ENCODE measurements at regions not wholly inside any gene's neighbourhood (a gene's known extent, or its start where the extent isn't known, plus 50 kb on each side); places are given as distances from the start of the nearest gene placed in this dataset.

DNA sequence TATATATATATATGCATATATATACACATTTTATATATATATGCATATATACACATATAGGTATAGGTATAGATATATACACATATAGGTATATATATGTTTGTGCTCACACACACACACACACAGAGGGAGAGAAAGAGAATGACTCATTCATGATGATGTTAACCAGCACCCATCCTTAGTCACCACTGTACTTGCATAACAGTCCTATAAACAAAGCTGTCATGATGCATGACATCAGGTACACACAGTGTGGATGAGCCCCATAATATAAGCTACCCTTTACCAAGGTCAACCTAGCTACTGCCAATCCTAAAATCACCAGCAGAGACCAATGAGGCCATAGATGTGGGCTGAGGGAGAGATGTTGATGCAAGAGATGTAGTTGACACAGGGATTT, 1408.0 kb downstream of the RAPGEF2 start (continued):
- TF ChIP-seq, protein P1, sequence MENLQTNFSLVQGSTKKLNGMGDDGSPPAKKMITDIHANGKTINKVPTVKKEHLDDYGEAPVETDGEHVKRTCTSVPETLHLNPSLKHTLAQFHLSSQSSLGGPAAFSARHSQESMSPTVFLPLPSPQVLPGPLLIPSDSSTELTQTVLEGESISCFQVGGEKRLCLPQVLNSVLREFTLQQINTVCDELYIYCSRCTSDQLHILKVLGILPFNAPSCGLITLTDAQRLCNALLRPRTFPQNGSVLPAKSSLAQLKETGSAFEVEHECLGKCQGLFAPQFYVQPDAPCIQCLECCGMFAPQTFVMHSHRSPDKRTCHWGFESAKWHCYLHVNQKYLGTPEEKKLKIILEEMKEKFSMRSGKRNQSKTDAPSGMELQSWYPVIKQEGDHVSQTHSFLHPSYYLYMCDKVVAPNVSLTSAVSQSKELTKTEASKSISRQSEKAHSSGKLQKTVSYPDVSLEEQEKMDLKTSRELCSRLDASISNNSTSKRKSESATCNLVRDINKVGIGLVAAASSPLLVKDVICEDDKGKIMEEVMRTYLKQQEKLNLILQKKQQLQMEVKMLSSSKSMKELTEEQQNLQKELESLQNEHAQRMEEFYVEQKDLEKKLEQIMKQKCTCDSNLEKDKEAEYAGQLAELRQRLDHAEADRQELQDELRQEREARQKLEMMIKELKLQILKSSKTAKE (CRISPR knock-in tag; IDR thresholded peaks at IDR 0.05; ENCODE audit: borderline replicate concordance) = no peak
- TF ChIP-seq ZSCAN31 (CRISPR knock-in tag; IDR thresholded peaks at IDR 0.05; ENCODE audit: low read depth) = no peak
- no peak for TF ChIP-seq PHF8 (CRISPR knock-in tag; IDR thresholded peaks at IDR 0.05)
- TF ChIP-seq, protein P2, sequence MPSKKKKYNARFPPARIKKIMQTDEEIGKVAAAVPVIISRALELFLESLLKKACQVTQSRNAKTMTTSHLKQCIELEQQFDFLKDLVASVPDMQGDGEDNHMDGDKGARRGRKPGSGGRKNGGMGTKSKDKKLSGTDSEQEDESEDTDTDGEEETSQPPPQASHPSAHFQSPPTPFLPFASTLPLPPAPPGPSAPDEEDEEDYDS (CRISPR knock-in tag; IDR thresholded peaks at IDR 0.05) = no peak
- no peak for TF ChIP-seq SIX4 (CRISPR knock-in tag; IDR thresholded peaks at IDR 0.05)

DNA sequence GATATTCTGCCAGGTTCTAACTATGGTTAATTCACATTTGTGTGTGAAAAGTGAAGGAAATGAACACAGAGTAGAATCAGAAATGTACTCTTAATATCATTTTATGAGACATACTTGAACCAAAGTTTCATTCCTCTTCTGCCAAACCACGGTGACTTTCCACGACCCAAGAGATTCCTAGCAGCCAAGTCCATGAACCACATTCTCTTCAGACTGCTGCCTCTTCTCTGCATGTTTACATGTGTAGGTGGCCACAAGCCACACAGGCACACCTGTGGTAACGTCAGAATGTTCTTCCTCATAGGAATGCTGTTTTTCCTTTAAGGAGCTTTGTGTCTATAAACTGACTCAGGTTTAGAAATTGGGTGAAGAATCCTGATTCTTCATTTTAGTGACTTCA, 1411.2 kb downstream of the RAPGEF2 start:
- Histone ChIP-seq H3K36me3 (replicated peaks in 1 of 2; ENCODE audit: control insufficient read depth in 1 of 2, insufficient read depth in 2 of 2, low read length in 2 of 2) (no peaks in the 10 kb centered on the region), H3K4me2 (ENCODE audit: low read depth, low read length) (no peak overlapping the region), H3K9me3 (ENCODE audit: low read length) (no peaks in the 10 kb centered on the region), H3K27ac (ENCODE audit: extremely low read length, insufficient read depth, low read length) (no peak overlapping the region), H3K4me1 (ENCODE audit: insufficient read depth, low read length) (no peaks in the 10 kb centered on the region), H3K79me2 (ENCODE audit: insufficient read depth, low read length) (no peaks in the 10 kb centered on the region), H3K4me3 (replicated peaks in 1 of 3; ENCODE audit: insufficient read depth in 1 of 3, low read depth in 2 of 3, low read length in 3 of 3) (no peak overlapping the region), H4K20me1 (ENCODE audit: insufficient read depth, low read length) (no peaks in the 10 kb centered on the region), H2AFZ (ENCODE audit: low read length) (no peak overlapping the region), H3K9ac (ENCODE audit: insufficient read depth, low read depth, low read length) (no peak overlapping the region), H3K27me3 (ENCODE audit: control insufficient read depth in 1 of 2, insufficient read depth in 2 of 2, low read length in 2 of 2) (no peaks in the 10 kb centered on the region)
- ChIA-PET CTCF (ENCODE audit: low intra/inter-chr PET ratio, low total read pairs) (no interaction called here), POLR2A (no interaction called here)
- intact Hi-C loops (cut with micrococcal nuclease; ENCODE audit: unreplicated experiment) (no loop called here), in situ Hi-C loops (cut with HindIII; ENCODE audit: extremely low pct_ligation_motif_present, low pct_unique_long_range_greater_than_20kb) (no loop called here)
- ATAC-seq (no peak), DNase-seq (ENCODE audit: low spot score) (no peak), FAIRE-seq (no peak)
- no peak for TF ChIP-seq FLYWCH1 (CRISPR knock-in tag; IDR thresholded peaks at IDR 0.05)
- no peak for TF ChIP-seq ZSCAN21 (CRISPR knock-in tag; IDR thresholded peaks at IDR 0.05; ENCODE audit: borderline replicate concordance)
- no peak for TF ChIP-seq TGIF2 (CRISPR knock-in tag; IDR thresholded peaks at IDR 0.05)
- TF ChIP-seq ZNF296 (CRISPR knock-in tag; conservative IDR thresholded peaks at IDR 0.05) = no peak
- no peak for TF ChIP-seq DPF2 (CRISPR knock-in tag; IDR thresholded peaks at IDR 0.05; ENCODE audit: borderline replicate concordance, low read depth)
- TF ChIP-seq ATF1 (CRISPR knock-in tag; IDR thresholded peaks at IDR 0.05) = no peak
- TF ChIP-seq ZNF10 (CRISPR knock-in tag; IDR thresholded peaks at IDR 0.05; ENCODE audit: borderline replicate concordance, low read depth) = no peak
- TF ChIP-seq, protein P3, sequence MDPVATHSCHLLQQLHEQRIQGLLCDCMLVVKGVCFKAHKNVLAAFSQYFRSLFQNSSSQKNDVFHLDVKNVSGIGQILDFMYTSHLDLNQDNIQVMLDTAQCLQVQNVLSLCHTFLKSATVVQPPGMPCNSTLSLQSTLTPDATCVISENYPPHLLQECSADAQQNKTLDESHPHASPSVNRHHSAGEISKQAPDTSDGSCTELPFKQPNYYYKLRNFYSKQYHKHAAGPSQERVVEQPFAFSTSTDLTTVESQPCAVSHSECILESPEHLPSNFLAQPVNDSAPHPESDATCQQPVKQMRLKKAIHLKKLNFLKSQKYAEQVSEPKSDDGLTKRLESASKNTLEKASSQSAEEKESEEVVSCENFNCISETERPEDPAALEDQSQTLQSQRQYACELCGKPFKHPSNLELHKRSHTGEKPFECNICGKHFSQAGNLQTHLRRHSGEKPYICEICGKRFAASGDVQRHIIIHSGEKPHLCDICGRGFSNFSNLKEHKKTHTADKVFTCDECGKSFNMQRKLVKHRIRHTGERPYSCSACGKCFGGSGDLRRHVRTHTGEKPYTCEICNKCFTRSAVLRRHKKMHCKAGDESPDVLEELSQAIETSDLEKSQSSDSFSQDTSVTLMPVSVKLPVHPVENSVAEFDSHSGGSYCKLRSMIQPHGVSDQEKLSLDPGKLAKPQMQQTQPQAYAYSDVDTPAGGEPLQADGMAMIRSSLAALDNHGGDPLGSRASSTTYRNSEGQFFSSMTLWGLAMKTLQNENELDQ (CRISPR knock-in tag; IDR thresholded peaks at IDR 0.05; ENCODE audit: borderline replicate concordance) = no peak
- TF ChIP-seq SIX4 (CRISPR knock-in tag; IDR thresholded peaks at IDR 0.05) = no peak
- no peak for TF ChIP-seq HDAC1 (CRISPR knock-in tag; IDR thresholded peaks at IDR 0.05)
- TF ChIP-seq, protein P4, sequence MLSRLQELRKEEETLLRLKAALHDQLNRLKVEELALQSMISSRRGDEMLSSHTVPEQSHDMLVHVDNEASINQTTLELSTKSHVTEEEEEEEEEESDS (CRISPR knock-in tag; IDR thresholded peaks at IDR 0.05; ENCODE audit: borderline replicate concordance) = no peak
- no peak for TF ChIP-seq KAT2B (IDR thresholded peaks at IDR 0.05; ENCODE audit: borderline replicate concordance, low read depth, low read length)
- no peak for TF ChIP-seq ATRX (CRISPR knock-in tag; IDR thresholded peaks at IDR 0.05; ENCODE audit: borderline replicate concordance)
- TF ChIP-seq KDM5B (CRISPR knock-in tag; IDR thresholded peaks at IDR 0.05; ENCODE audit: borderline replicate concordance) = no peak
- no TSS peak for BruUV-seq (replicated peaks)
- 9% methylated on average over 3 of the region's 3 CpGs for whole genome bisulfite sequencing (ENCODE audit: low lambda C conversion rate)
